ENCODE measurements at regions not wholly inside any gene's neighbourhood (a gene's known extent, or its start where the extent isn't known, plus 50 kb on each side); places are given as distances from the start of the nearest gene placed in this dataset.

DNA sequence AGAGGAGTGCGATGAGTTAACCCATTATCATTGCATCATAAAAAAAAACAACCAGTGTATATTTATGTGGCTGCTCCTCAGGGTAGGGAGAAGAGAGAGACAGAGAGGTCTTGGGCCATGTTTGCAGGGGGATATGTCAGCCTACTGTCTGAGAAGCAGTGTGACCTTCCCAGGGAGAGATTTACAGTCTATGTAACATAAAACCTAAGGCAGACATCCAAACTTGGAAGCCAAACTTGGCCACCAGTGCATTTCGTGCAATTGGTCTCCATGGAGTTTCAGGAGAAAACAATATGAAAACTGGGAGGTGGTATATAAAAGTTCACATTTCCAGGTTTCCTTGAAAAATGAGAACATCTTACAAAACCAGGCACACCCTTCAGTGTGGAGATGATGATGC, 85.9 kb upstream of the CXCL12 start:
- TF ChIP-seq, protein P1, sequence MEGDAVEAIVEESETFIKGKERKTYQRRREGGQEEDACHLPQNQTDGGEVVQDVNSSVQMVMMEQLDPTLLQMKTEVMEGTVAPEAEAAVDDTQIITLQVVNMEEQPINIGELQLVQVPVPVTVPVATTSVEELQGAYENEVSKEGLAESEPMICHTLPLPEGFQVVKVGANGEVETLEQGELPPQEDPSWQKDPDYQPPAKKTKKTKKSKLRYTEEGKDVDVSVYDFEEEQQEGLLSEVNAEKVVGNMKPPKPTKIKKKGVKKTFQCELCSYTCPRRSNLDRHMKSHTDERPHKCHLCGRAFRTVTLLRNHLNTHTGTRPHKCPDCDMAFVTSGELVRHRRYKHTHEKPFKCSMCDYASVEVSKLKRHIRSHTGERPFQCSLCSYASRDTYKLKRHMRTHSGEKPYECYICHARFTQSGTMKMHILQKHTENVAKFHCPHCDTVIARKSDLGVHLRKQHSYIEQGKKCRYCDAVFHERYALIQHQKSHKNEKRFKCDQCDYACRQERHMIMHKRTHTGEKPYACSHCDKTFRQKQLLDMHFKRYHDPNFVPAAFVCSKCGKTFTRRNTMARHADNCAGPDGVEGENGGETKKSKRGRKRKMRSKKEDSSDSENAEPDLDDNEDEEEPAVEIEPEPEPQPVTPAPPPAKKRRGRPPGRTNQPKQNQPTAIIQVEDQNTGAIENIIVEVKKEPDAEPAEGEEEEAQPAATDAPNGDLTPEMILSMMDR (conservative IDR thresholded peaks at IDR 0.05): no peak
- no peak for TF ChIP-seq EZH2 (IDR thresholded peaks at IDR 0.05; ENCODE audit: low read depth)

Data from PC-9 (cell line).